ENCODE measurements at regions not wholly inside any gene's neighbourhood (a gene's known extent, or its start where the extent isn't known, plus 50 kb on each side); places are given as distances from the start of the nearest gene placed in this dataset.

GRCh38 chr12:59911516-59911915 is 315.7 kb downstream of the SLC16A7 start:
- H3K9me2 ChIP-seq (ENCODE audit: insufficient read depth, low read length) = no peaks in the 10 kb centered on the region
- no peaks in the 10 kb centered on the region for H3K9me3 ChIP-seq (ENCODE audit: low read length)
- H3K27ac ChIP-seq (ENCODE audit: low read length) = no peak overlapping the region
- H3K36me3 ChIP-seq (ENCODE audit: insufficient read depth, low read length) = no peaks in the 10 kb centered on the region
- no peaks in the 10 kb centered on the region for H3K27me3 ChIP-seq (ENCODE audit: insufficient read depth, low read depth, low read length)
- H3K4me3 ChIP-seq (ENCODE audit: low read length) = no peak overlapping the region
- H2AFZ ChIP-seq (ENCODE audit: low read depth, low read length) = no peak overlapping the region
- peaks cover 2% of the 10 kb centered on the region for H3F3A ChIP-seq (ENCODE audit: insufficient read depth, low read length, poor library complexity, severe bottlenecking)
- H3K79me2 ChIP-seq (replicated peaks; ENCODE audit: insufficient read depth, low read length) = no peaks in the 10 kb centered on the region
- no peak overlapping the region for H3K4me2 ChIP-seq (ENCODE audit: low read length)
- H3K9ac ChIP-seq (ENCODE audit: low read length) = no peak overlapping the region
- no peak for TF ChIP-seq EZH2 (IDR thresholded peaks at IDR 0.05; ENCODE audit: borderline replicate concordance, insufficient read depth, low read length, poor library complexity, severe bottlenecking)
- TF ChIP-seq CTCF (IDR thresholded peaks at IDR 0.05; ENCODE audit: poor library complexity, severe bottlenecking) = no peak
- TF ChIP-seq TAF1 (IDR thresholded peaks at IDR 0.05; ENCODE audit: low read depth) = no peak
- TF ChIP-seq REST (IDR thresholded peaks at IDR 0.05; ENCODE audit: borderline replicate concordance) = no peak
- no peak for TF ChIP-seq SMC3 (conservative IDR thresholded peaks at IDR 0.05; ENCODE audit: poor library complexity)
- no peak for TF ChIP-seq MXI1 (conservative IDR thresholded peaks at IDR 0.05; ENCODE audit: poor library complexity, severe bottlenecking)
- no peak for TF ChIP-seq POLR2AphosphoS5 (IDR thresholded peaks at IDR 0.05)
- no peak for TF ChIP-seq RAD21 (conservative IDR thresholded peaks at IDR 0.05)
- TF ChIP-seq EP300 (conservative IDR thresholded peaks at IDR 0.05; ENCODE audit: poor library complexity, severe bottlenecking) = no peak
- H4K20me1 ChIP-seq (ENCODE audit: insufficient read depth) = no peaks in the 10 kb centered on the region

- H2AFZ ChIP-seq (ENCODE audit: low read depth, low read length) = no peak overlapping the region
- TF ChIP-seq EZH2 (IDR thresholded peaks at IDR 0.05; ENCODE audit: borderline replicate concordance, insufficient read depth, low read length, poor library complexity, severe bottlenecking) = no peak
- H3K9me2 ChIP-seq (ENCODE audit: insufficient read depth, low read length) = no peaks in the 10 kb centered on the region
- H3K9me3 ChIP-seq (ENCODE audit: low read length) = no peaks in the 10 kb centered on the region
- H3F3A ChIP-seq (ENCODE audit: insufficient read depth, low read length, poor library complexity, severe bottlenecking) = peaks cover 2% of the 10 kb centered on the region
- H3K4me3 ChIP-seq (ENCODE audit: low read length) = no peak overlapping the region
- no peaks in the 10 kb centered on the region for H4K20me1 ChIP-seq (ENCODE audit: insufficient read depth)
- no peak overlapping the region for H3K4me2 ChIP-seq (ENCODE audit: low read length)
- H3K27me3 ChIP-seq (ENCODE audit: insufficient read depth, low read depth, low read length) = no peaks in the 10 kb centered on the region
- no peaks in the 10 kb centered on the region for H3K79me2 ChIP-seq (replicated peaks; ENCODE audit: insufficient read depth, low read length)
- H3K36me3 ChIP-seq (ENCODE audit: insufficient read depth, low read length) = no peaks in the 10 kb centered on the region
- H3K27ac ChIP-seq (ENCODE audit: low read length) = no peak overlapping the region
- no peak overlapping the region for H3K9ac ChIP-seq (ENCODE audit: low read length)
These were observed 321.2 kb downstream of the SLC16A7 start for GRCh38 chr12:59916988-59917387.

GRCh38 chr12:59927032-59927431 is 331.2 kb downstream of the SLC16A7 start:
- Histone ChIP-seq H3K9me3 (ENCODE audit: low read length) (no peaks in the 10 kb centered on the region), H3K79me2 (replicated peaks; ENCODE audit: insufficient read depth, low read length) (no peaks in the 10 kb centered on the region), H3K27ac (ENCODE audit: low read length) (no peak overlapping the region), H3K27me3 (ENCODE audit: insufficient read depth, low read depth, low read length) (no peaks in the 10 kb centered on the region), H3K4me3 (ENCODE audit: low read length) (no peak overlapping the region), H3K9ac (ENCODE audit: low read length) (no peak overlapping the region), H3K4me2 (ENCODE audit: low read length) (no peak overlapping the region), H3K9me2 (ENCODE audit: insufficient read depth, low read length) (no peaks in the 10 kb centered on the region), H3F3A (ENCODE audit: insufficient read depth, low read length, poor library complexity, severe bottlenecking) (no peaks in the 10 kb centered on the region), H3K36me3 (ENCODE audit: insufficient read depth, low read length) (no peaks in the 10 kb centered on the region), H4K20me1 (ENCODE audit: insufficient read depth) (no peaks in the 10 kb centered on the region), H2AFZ (ENCODE audit: low read depth, low read length) (no peak overlapping the region)
- no peak for TF ChIP-seq RAD21 (conservative IDR thresholded peaks at IDR 0.05)
- no peak for TF ChIP-seq TAF1 (IDR thresholded peaks at IDR 0.05; ENCODE audit: low read depth)
- TF ChIP-seq CTCF (IDR thresholded peaks at IDR 0.05; ENCODE audit: poor library complexity, severe bottlenecking) = no peak
- TF ChIP-seq MXI1 (conservative IDR thresholded peaks at IDR 0.05; ENCODE audit: poor library complexity, severe bottlenecking) = no peak
- TF ChIP-seq REST (IDR thresholded peaks at IDR 0.05; ENCODE audit: borderline replicate concordance) = no peak
- TF ChIP-seq EZH2 (IDR thresholded peaks at IDR 0.05; ENCODE audit: borderline replicate concordance, insufficient read depth, low read length, poor library complexity, severe bottlenecking) = no peak
- no peak for TF ChIP-seq POLR2AphosphoS5 (IDR thresholded peaks at IDR 0.05)
- no peak for TF ChIP-seq EP300 (conservative IDR thresholded peaks at IDR 0.05; ENCODE audit: poor library complexity, severe bottlenecking)
- no peak for TF ChIP-seq SMC3 (conservative IDR thresholded peaks at IDR 0.05; ENCODE audit: poor library complexity)

Data from neural cell (in vitro differentiated cells).